PFSK-1 (cell line): ENCODE measurements at regions not wholly inside any gene's neighbourhood (a gene's known extent, or its start where the extent isn't known, plus 50 kb on each side); places are given as distances from the start of the nearest gene placed in this dataset.

Source experiments
- POLR2AphosphoS5 ChIP-seq: IDR thresholded peaks from 2 replicates; pipeline ENCODE4 v1.6.1; 2012; ENCODE audit warnings: low read depth, mild to moderate bottlenecking, control low read depth, low read length, moderate library complexity
- SIN3A ChIP-seq: IDR thresholded peaks from 2 replicates; pipeline ENCODE4 v1.6.1; 2012; ENCODE audit warnings: mild to moderate bottlenecking, low read length, moderate library complexity, borderline replicate concordance; ENCODE audit not compliant: insufficient read depth
- TF ChIP-seq, protein P1 (sequence below), 2 experiments: IDR thresholded peaks; 2 replicates each; pipeline versions ENCODE4 v1.6.1 to v1.8.0; 2011 to 2012; ENCODE audit warnings: low read depth in 2 of 2, low read length in 2 of 2, control low read depth in 1 of 2, inconsistent platforms in 1 of 2, mild to moderate bottlenecking in 1 of 2, moderate library complexity in 1 of 2; ENCODE audit not compliant: insufficient read depth in 1 of 2

DNA sequence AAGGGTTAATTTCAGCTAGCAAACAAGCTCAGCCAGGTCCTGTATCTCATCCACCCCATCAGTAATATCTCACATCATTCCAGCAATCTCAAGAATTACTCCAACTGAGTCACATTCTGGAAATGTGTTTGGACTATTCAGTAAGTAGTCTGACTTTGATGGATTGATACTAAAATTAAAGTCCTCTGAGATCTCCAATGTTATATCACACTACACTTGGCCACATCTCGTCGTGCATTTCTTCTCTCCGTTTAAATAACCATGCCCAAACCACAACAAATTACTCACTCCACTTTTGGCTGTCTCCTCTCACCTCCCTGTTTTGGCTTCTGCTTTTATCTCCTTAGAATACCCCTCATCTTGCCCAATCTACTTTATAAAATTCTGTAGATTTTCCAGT, 292.2 kb downstream of the PYDC2 start:
- TF ChIP-seq, protein P1, sequence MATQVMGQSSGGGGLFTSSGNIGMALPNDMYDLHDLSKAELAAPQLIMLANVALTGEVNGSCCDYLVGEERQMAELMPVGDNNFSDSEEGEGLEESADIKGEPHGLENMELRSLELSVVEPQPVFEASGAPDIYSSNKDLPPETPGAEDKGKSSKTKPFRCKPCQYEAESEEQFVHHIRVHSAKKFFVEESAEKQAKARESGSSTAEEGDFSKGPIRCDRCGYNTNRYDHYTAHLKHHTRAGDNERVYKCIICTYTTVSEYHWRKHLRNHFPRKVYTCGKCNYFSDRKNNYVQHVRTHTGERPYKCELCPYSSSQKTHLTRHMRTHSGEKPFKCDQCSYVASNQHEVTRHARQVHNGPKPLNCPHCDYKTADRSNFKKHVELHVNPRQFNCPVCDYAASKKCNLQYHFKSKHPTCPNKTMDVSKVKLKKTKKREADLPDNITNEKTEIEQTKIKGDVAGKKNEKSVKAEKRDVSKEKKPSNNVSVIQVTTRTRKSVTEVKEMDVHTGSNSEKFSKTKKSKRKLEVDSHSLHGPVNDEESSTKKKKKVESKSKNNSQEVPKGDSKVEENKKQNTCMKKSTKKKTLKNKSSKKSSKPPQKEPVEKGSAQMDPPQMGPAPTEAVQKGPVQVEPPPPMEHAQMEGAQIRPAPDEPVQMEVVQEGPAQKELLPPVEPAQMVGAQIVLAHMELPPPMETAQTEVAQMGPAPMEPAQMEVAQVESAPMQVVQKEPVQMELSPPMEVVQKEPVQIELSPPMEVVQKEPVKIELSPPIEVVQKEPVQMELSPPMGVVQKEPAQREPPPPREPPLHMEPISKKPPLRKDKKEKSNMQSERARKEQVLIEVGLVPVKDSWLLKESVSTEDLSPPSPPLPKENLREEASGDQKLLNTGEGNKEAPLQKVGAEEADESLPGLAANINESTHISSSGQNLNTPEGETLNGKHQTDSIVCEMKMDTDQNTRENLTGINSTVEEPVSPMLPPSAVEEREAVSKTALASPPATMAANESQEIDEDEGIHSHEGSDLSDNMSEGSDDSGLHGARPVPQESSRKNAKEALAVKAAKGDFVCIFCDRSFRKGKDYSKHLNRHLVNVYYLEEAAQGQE (IDR thresholded peaks at IDR 0.05; ENCODE audit: insufficient read depth in 1 of 2, low read depth in 2 of 2, low read length in 2 of 2) = no peak
- no peak for TF ChIP-seq POLR2AphosphoS5
- TF ChIP-seq SIN3A = no peak
